Body of pancreas (tissue), 4 donors: ENCODE measurements at regions not wholly inside any gene's neighbourhood (a gene's known extent, or its start where the extent isn't known, plus 50 kb on each side); places are given as distances from the start of the nearest gene placed in this dataset.

Experiments
- ATAC-seq: fragments of 150-250 bp; one replicate; pipeline ENCODE4 v1.9.1; 2016
- DNase-seq, 4 donors: peaks; one replicate each; pipeline ENCODE4 v3.0.0-alpha.2; 2019
- H3K27ac ChIP-seq, 4 donors: fragments of 200-600 bp; sonication (generic); 1 replicate in 3 of 4; 2 replicates in 1 of 4; pipeline versions ENCODE4 v1.5.1 to v1.6.1; 2016 to 2019; ENCODE audit warnings: mild to moderate bottlenecking in 1 of 4, mixed read lengths in 1 of 4, moderate library complexity in 1 of 4
- H3K27me3 ChIP-seq, 2 donors: fragments of 200-600 bp; sonication (generic); one replicate each; pipeline ENCODE4 v1.6.0; 2016; ENCODE audit warnings: mild to moderate bottlenecking in 1 of 2
- H3K36me3 ChIP-seq, 2 donors: fragments of 200-600 bp; sonication (generic); replicated peaks in 1 of 2; 2 replicates each; pipeline ENCODE4 v1.5.1; 2016; ENCODE audit warnings: low read depth in 2 of 2; ENCODE audit not compliant: insufficient read depth in 1 of 2
- H3K4me1 ChIP-seq: fragments of 200-600 bp; sonication (generic); one replicate; pipeline ENCODE4 v1.6.0; 2016
- H3K4me3 ChIP-seq, 2 donors: fragments of 200-600 bp; sonication (generic); 1 replicate in 1 of 2; 2 replicates in 1 of 2; pipeline ENCODE4 v1.5.1; 2016 to 2019
- H3K9me3 ChIP-seq, 3 donors: fragments of 200-600 bp; sonication (generic); 1 replicate in 2 of 3; 2 replicates in 1 of 3; pipeline ENCODE4 v1.5.1; 2016
- CTCF ChIP-seq, 7 experiments: fragments of 450-650 bp in 4 of 7; fragments of 200-600 bp in 3 of 7; sonication (generic) in 3 of 7; IDR thresholded peaks; one replicate each; pipeline ENCODE4 v1.5.1; 2016 to 2019; ENCODE audit warnings: antibody characterized with exemption in 7 of 7
- POLR2A ChIP-seq, 3 donors: fragments of 450-650 bp; IDR thresholded peaks; one replicate each; pipeline ENCODE4 v1.6.1; 2016; ENCODE audit warnings: antibody characterized with exemption in 3 of 3, mild to moderate bottlenecking in 2 of 3
- WGBS, 2 donors: methylation state at CpG; one replicate each; pipeline ENCODE4 v1.1.5; 2017; 5-methylcytosine and 5-hydroxymethylcytosine counted together
- intact Hi-C: fragments of 100-400 bp; cut with DNase I; formaldehyde crosslinking; loops from one replicate; pipeline ENCODE4 v1.15.1; 2023

GRCh38 chr14:95811813-95812212, 64.8 kb upstream of the TUNAR start:
- intact Hi-C loops = no loop called here
- DNase-seq (no peak), ATAC-seq (no peak)
- Histone ChIP-seq H3K4me1 (no peaks in the 10 kb centered on the region), H3K9me3 (peaks cover 0 to 8% (median 0%) of the 10 kb centered on the region in 3 donors), H3K36me3 (no peaks in the 10 kb centered on the region), H3K4me3 (no peak overlapping the region), H3K27ac (no peak overlapping the region), H3K27me3 (no peaks in the 10 kb centered on the region)
- WGBS, 2 donors = 87 to 88% methylated on average over 4 of the region's 4 CpGs
- no peak for TF ChIP-seq CTCF (IDR thresholded peaks at IDR 0.05)

DNA sequence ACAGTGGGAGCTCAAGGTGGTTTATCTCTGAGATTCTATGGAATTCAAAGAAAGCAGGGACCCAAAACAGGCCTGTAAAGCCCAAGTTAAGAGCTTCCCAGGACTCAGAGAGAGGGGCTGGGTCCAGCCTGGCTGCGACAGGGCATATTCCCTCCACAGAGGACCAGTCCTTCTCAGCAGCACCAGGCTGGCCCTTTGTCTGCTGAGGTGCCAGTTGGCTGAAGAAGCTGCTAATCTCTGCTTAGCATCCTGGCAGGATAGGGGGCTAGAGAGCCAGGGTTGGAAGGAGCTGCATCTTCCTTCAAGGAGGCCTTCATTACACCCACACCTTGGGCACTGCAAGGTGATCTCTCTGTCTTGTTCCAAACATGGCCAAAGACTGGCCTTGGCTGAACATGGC, 68.3 kb upstream of the TUNAR start:
- DNase-seq (no peak), ATAC-seq (no peak)
- TF ChIP-seq CTCF (IDR thresholded peaks at IDR 0.05) (no peak), POLR2A (IDR thresholded peaks at IDR 0.05) (no peak)
- Histone ChIP-seq H3K4me1 (no peaks in the 10 kb centered on the region), H3K4me3 (no peak overlapping the region), H3K27me3 (no peaks in the 10 kb centered on the region), H3K27ac (no peak overlapping the region), H3K9me3 (peaks cover 0 to 8% (median 0%) of the 10 kb centered on the region in 3 donors), H3K36me3 (no peaks in the 10 kb centered on the region)
- WGBS, 2 donors = 83% methylated on average over 1 of the region's 1 CpG; no CpG with 5 or more reads in 1 of the 2 donors
- intact Hi-C loops = no loop called here

DNA sequence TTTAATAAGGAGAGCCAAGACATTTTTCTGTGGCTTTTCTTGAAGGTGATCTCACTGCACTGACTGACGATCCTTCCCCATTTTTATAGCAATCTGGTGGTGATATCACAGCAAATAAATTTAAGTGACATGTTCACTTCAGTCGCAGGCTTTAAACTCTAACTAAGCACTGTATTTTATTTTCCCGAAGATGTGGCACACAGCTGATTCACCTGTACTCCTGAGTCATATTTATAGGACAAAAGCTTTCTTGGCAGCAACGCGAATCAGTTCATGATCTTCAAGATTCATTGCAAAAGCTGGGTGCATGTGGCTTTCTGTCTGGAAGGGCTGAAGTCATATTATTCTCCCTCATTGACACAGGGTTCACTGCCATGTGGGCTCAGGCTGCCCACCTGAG, 79.8 kb upstream of the TUNAR start:
- DNase-seq (no peak), ATAC-seq (no peak)
- Histone ChIP-seq H3K9me3 (no peaks in the 10 kb centered on the region), H3K27ac (no peak overlapping the region), H3K4me3 (no peak overlapping the region), H3K27me3 (no peaks in the 10 kb centered on the region), H3K4me1 (no peaks in the 10 kb centered on the region), H3K36me3 (no peaks in the 10 kb centered on the region)
- WGBS, 2 donors = 56 to 60% methylated on average over 5 of the region's 5 CpGs
- TF ChIP-seq POLR2A (IDR thresholded peaks at IDR 0.05) (no peak), CTCF (IDR thresholded peaks at IDR 0.05) (no peak)
- intact Hi-C loops = no loop called here

GRCh38 chr14:95787941-95788340, 74.0 kb upstream of the TCL1A start:
- H3K36me3 ChIP-seq = no peaks in the 10 kb centered on the region
- no peaks in the 10 kb centered on the region for H3K9me3 ChIP-seq
- TF ChIP-seq CTCF (IDR thresholded peaks at IDR 0.05) = no peak
- TF ChIP-seq POLR2A (IDR thresholded peaks at IDR 0.05) = no peak
- H3K27me3 ChIP-seq = no peaks in the 10 kb centered on the region
- ATAC-seq (no peak), DNase-seq (no peak)
- intact Hi-C loops = no loop called here
- WGBS, 2 donors = 63 to 84% methylated on average over 3 of the region's 3 CpGs
- no peaks in the 10 kb centered on the region for H3K4me1 ChIP-seq
- no peak overlapping the region for H3K27ac ChIP-seq
- H3K4me3 ChIP-seq = no peak overlapping the region

GRCh38 chr14:95786566-95786965, 72.6 kb upstream of the TCL1A start:
- no peak for TF ChIP-seq CTCF (IDR thresholded peaks at IDR 0.05)
- TF ChIP-seq POLR2A (IDR thresholded peaks at IDR 0.05) = no peak
- no peaks in the 10 kb centered on the region for H3K4me1 ChIP-seq
- WGBS, 2 donors = 61 to 66% methylated on average over 8 of the region's 8 CpGs
- no peaks in the 10 kb centered on the region for H3K36me3 ChIP-seq
- no peak for ATAC-seq
- H3K4me3 ChIP-seq = no peak overlapping the region
- H3K27ac ChIP-seq = no peak overlapping the region
- no peaks in the 10 kb centered on the region for H3K27me3 ChIP-seq
- intact Hi-C loops = no loop called here
- no peaks in the 10 kb centered on the region for H3K9me3 ChIP-seq
- no peak for DNase-seq
